Osteoblast (primary cell): ENCODE measurements at regions not wholly inside any gene's neighbourhood (a gene's known extent, or its start where the extent isn't known, plus 50 kb on each side); places are given as distances from the start of the nearest gene placed in this dataset.

Experiments used
- DNase-seq: peaks from one replicate; pipeline ENCODE4 v3.0.0; 2011; ENCODE audit warnings: low spot score, mixed read lengths; ENCODE audit not compliant: insufficient read length; ENCODE audit errors: missing footprints
- H2AFZ ChIP-seq: 2 replicates; pipeline ENCODE4 v1.6.0; 2011; ENCODE audit warnings: mild to moderate bottlenecking, low read length
- H3K27ac ChIP-seq: 2 replicates; pipeline ENCODE4 v1.5.1; 2011; ENCODE audit warnings: mild to moderate bottlenecking, low read depth, low read length, moderate library complexity
- H3K27me3 ChIP-seq: 2 replicates; pipeline ENCODE4 v1.6.0; 2012; ENCODE audit warnings: mild to moderate bottlenecking, control low read depth, inconsistent platforms, low read length, moderate library complexity; ENCODE audit not compliant: insufficient read depth
- H3K36me3 ChIP-seq: 2 replicates; pipeline ENCODE4 v1.5.1; 2011; ENCODE audit warnings: mild to moderate bottlenecking, low read length, control low read depth, moderate library complexity; ENCODE audit not compliant: insufficient read depth
- H3K4me1 ChIP-seq: 2 replicates; pipeline ENCODE4 v1.5.1; 2011; ENCODE audit warnings: mild to moderate bottlenecking, low read length, control low read depth, moderate library complexity; ENCODE audit not compliant: insufficient read depth
- H3K4me2 ChIP-seq: 2 replicates; pipeline ENCODE4 v1.6.0; 2011; ENCODE audit warnings: mild to moderate bottlenecking, low read length; ENCODE audit not compliant: insufficient read depth
- H3K4me3 ChIP-seq: fragments of 200-600 bp; sonication (generic); 3 replicates; pipeline ENCODE4 v1.5.1; 2012; ENCODE audit warnings: mild to moderate bottlenecking, low read length, inconsistent platforms; ENCODE audit not compliant: insufficient read depth
- H3K79me2 ChIP-seq: 2 replicates; pipeline ENCODE4 v1.6.0; 2012; ENCODE audit warnings: mild to moderate bottlenecking, low read length, control low read depth, inconsistent platforms; ENCODE audit not compliant: insufficient read depth
- H3K9me3 ChIP-seq: 2 replicates; pipeline ENCODE4 v1.5.1; 2011; ENCODE audit warnings: low read depth, low read length, control low read depth
- H4K20me1 ChIP-seq: 2 replicates; pipeline ENCODE4 v1.6.0; 2012; ENCODE audit warnings: mild to moderate bottlenecking, low read length, control low read depth; ENCODE audit not compliant: insufficient read depth
- TF ChIP-seq, protein P1 (sequence below): IDR thresholded peaks from 2 replicates; pipeline ENCODE4 v1.5.1; 2011; ENCODE audit warnings: mild to moderate bottlenecking, low read depth, low read length, moderate library complexity; ENCODE audit errors: extremely low read depth

DNA sequence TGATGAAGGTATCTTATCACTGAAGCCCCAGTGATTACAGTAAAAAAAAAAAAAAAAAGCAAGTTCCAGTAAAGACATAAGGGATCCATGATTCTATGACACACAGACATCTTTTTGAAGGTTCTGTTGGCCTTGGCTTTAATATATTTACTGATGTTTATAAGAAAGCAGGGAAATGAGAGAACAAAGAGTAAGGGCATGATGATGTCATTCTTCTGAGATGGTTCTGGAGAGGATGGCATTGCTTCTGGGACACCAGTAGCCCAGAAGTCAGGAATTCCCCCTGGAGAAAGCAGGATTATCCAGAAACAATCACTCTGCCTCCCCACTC, 233.6 kb downstream of the FAM76B start:
- H3K27ac ChIP-seq, result no peak overlapping the region
- no peaks in the 10 kb centered on the region for H3K79me2 ChIP-seq
- TF ChIP-seq, protein P1, sequence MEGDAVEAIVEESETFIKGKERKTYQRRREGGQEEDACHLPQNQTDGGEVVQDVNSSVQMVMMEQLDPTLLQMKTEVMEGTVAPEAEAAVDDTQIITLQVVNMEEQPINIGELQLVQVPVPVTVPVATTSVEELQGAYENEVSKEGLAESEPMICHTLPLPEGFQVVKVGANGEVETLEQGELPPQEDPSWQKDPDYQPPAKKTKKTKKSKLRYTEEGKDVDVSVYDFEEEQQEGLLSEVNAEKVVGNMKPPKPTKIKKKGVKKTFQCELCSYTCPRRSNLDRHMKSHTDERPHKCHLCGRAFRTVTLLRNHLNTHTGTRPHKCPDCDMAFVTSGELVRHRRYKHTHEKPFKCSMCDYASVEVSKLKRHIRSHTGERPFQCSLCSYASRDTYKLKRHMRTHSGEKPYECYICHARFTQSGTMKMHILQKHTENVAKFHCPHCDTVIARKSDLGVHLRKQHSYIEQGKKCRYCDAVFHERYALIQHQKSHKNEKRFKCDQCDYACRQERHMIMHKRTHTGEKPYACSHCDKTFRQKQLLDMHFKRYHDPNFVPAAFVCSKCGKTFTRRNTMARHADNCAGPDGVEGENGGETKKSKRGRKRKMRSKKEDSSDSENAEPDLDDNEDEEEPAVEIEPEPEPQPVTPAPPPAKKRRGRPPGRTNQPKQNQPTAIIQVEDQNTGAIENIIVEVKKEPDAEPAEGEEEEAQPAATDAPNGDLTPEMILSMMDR, result no peak
- no peak overlapping the region for H3K4me2 ChIP-seq
- no peak overlapping the region for H3K4me3 ChIP-seq
- peaks cover 2% of the 10 kb centered on the region for H3K4me1 ChIP-seq
- no peaks in the 10 kb centered on the region for H4K20me1 ChIP-seq
- H2AFZ ChIP-seq, result no peak overlapping the region
- no peaks in the 10 kb centered on the region for H3K36me3 ChIP-seq
- H3K27me3 ChIP-seq, result no peaks in the 10 kb centered on the region
- H3K9me3 ChIP-seq, result no peaks in the 10 kb centered on the region
- no peak for DNase-seq

DNA sequence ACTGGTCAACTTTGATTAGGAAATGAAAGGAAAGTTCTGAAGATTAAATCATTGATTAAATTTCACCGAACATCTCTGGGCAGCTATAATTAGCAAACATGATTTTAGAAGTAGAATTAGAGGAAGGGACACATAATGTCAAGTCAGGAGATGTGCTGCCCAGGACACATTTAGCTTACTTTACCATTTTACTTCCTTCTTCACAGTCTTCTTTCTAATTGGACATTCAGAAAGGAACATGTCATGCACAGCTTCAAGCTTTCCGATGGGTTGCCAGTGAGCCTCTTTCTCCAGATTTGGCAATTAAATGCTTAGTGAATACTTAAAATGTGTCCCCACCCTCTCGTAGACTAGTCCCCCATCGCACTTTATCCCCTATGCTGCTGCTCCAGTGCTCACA, 234.7 kb downstream of the FAM76B start:
- H2AFZ ChIP-seq, result no peak overlapping the region
- H3K9me3 ChIP-seq, result no peaks in the 10 kb centered on the region
- no peak overlapping the region for H3K27ac ChIP-seq
- H3K4me3 ChIP-seq, result no peak overlapping the region
- no peaks in the 10 kb centered on the region for H3K27me3 ChIP-seq
- no peaks in the 10 kb centered on the region for H3K36me3 ChIP-seq
- TF ChIP-seq, protein P1, result no peak
- peaks cover 1% of the 10 kb centered on the region for H3K4me1 ChIP-seq
- H3K4me2 ChIP-seq, result no peak overlapping the region
- DNase-seq, result no peak
- H3K79me2 ChIP-seq, result no peaks in the 10 kb centered on the region
- H4K20me1 ChIP-seq, result no peaks in the 10 kb centered on the region

DNA sequence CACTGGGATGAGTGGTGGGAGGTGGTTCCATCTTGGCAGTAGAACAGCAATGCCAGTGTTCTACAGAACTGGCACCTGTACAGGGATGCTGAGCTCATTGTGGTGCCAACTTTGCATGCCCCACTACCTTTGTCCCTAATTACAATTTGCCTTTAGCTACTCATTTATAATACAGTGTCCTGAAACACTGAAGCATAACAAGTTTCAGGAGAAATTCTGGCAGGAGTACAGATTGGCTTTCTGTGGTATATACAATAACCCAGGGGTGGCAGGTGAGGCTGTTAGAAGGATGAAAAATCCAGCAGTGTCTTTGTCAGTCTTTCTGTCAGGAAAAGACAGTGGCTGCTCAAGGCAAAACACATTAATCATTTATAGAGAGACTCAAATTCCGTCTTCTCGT, 240.3 kb downstream of the FAM76B start:
- H3K4me3 ChIP-seq, result no peak overlapping the region
- H3K4me1 ChIP-seq, result peaks cover 8% of the 10 kb centered on the region
- no peaks in the 10 kb centered on the region for H3K9me3 ChIP-seq
- no peaks in the 10 kb centered on the region for H3K27me3 ChIP-seq
- H3K4me2 ChIP-seq, result no peak overlapping the region
- no peaks in the 10 kb centered on the region for H3K79me2 ChIP-seq
- no peak overlapping the region for H3K27ac ChIP-seq
- H2AFZ ChIP-seq, result no peak overlapping the region
- DNase-seq, result no peak
- TF ChIP-seq, protein P1, result no peak
- H3K36me3 ChIP-seq, result no peaks in the 10 kb centered on the region
- no peaks in the 10 kb centered on the region for H4K20me1 ChIP-seq

DNA sequence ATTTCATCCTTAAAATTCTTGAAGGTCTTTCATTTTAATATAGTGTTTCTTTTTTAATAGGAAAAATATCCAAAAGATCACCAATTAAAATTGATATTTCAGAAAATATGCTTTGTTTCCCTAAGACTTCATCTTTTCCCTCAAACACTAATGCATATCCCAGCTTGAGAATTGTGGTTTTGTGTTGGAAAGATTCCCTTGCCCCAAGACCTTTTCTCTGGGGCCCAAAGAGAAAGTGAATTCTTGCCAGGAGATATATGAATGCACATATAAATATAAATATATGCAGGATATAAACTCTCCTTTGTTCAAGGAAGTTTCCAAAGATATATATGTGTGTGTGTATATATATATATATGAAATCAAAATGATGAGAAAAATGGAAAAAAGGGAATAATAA, 241.2 kb downstream of the FAM76B start:
- no peaks in the 10 kb centered on the region for H3K36me3 ChIP-seq
- H3K4me3 ChIP-seq, result no peak overlapping the region
- H3K4me2 ChIP-seq, result no peak overlapping the region
- no peaks in the 10 kb centered on the region for H3K9me3 ChIP-seq
- no peak overlapping the region for H2AFZ ChIP-seq
- no peaks in the 10 kb centered on the region for H4K20me1 ChIP-seq
- H3K79me2 ChIP-seq, result no peaks in the 10 kb centered on the region
- TF ChIP-seq, protein P1, result no peak
- no peak overlapping the region for H3K27ac ChIP-seq
- peaks cover 13% of the 10 kb centered on the region for H3K4me1 ChIP-seq
- H3K27me3 ChIP-seq, result no peaks in the 10 kb centered on the region
- no peak for DNase-seq
